B cell (primary cell): ENCODE measurements at regions not wholly inside any gene's neighbourhood (a gene's known extent, or its start where the extent isn't known, plus 50 kb on each side); places are given as distances from the start of the nearest gene placed in this dataset.

ENCODE experiments used
- ATAC-seq: fragments of 200-7000 bp; cut with Tn5 transposase; one replicate; pipeline ENCODE4 v1.10.0; 2021; ENCODE audit warnings: low read depth, mild to moderate bottlenecking, moderate number of reproducible peaks, moderate library complexity
- CTCF ChIA-PET: fragments of 350-600 bp; sonication (Branson Sonifier 250); formaldehyde crosslinking; loops from one replicate; lab custom pipeline; 2021; ENCODE audit warnings: antibody characterized with exemption, inconsistent platforms; lab: Charles Lee
- POLR2A ChIA-PET: fragments of 350-600 bp; sonication (Branson Sonifier 250); formaldehyde crosslinking; loops from one replicate; lab custom pipeline; 2021; ENCODE audit warnings: antibody characterized with exemption; lab: Charles Lee
- DNase-seq: peaks from one replicate; pipeline ENCODE4 v3.0.0; 2013
- H2AFZ ChIP-seq: 2 replicates; pipeline ENCODE4 v1.6.1; 2012; ENCODE audit warnings: mild to moderate bottlenecking, low read depth, low read length; ENCODE audit not compliant: insufficient read depth, poor library complexity, severe bottlenecking
- H3K27ac ChIP-seq, 2 donors: 1 replicate in 1 of 2; 2 replicates in 1 of 2; pipeline ENCODE4 v1.5.1; 2012 to 2013; ENCODE audit warnings: low read length in 2 of 2, mild to moderate bottlenecking in 2 of 2, moderate library complexity in 1 of 2
- H3K27me3 ChIP-seq, 4 experiments: fragments of 200-600 bp in 1 of 4; sonication (generic) in 1 of 4; replicated peaks in 1 of 4; 1 replicate in 2 of 4; 2 replicates in 2 of 4; pipeline versions ENCODE4 v1.6.1 to v1.7.0; 2013 to 2016; ENCODE audit warnings: low read length in 3 of 4, mild to moderate bottlenecking in 2 of 4, mixed read lengths in 1 of 4, moderate library complexity in 1 of 4; ENCODE audit not compliant: insufficient read depth in 4 of 4, control insufficient read depth in 3 of 4; ENCODE audit errors: control extremely low read depth in 1 of 4
- H3K36me3 ChIP-seq, 2 experiments: replicated peaks in 1 of 2; 1 replicate in 1 of 2; 2 replicates in 1 of 2; pipeline versions ENCODE4 v1.6.1 to v1.7.1; 2013; ENCODE audit warnings: low read length in 1 of 2; ENCODE audit not compliant: insufficient read depth in 2 of 2, control insufficient read depth in 1 of 2; ENCODE audit errors: control extremely low read depth in 1 of 2, extremely low read depth in 1 of 2
- H3K4me1 ChIP-seq, 2 donors: fragments of 200-600 bp in 1 of 2; sonication (generic) in 1 of 2; 1 replicate in 1 of 2; 2 replicates in 1 of 2; pipeline versions ENCODE4 v1.5.1 to v1.6.1; 2013 to 2017; ENCODE audit warnings: low read length in 2 of 2; ENCODE audit not compliant: control insufficient read depth in 2 of 2, insufficient read depth in 2 of 2
- H3K4me2 ChIP-seq: replicated peaks from 2 replicates; pipeline ENCODE3; 2012; ENCODE audit warnings: mild to moderate bottlenecking, low read depth, low read length; ENCODE audit not compliant: poor library complexity, severe bottlenecking
- H3K4me3 ChIP-seq, 5 experiments: fragments of 200-600 bp in 1 of 5; sonication (generic) in 1 of 5; 1 replicate in 3 of 5; 2 replicates in 2 of 5; pipeline versions ENCODE4 v1.5.1 to v1.7.0; 2011 to 2016; ENCODE audit warnings: low read length in 4 of 5, mild to moderate bottlenecking in 4 of 5, low read depth in 2 of 5, control low read depth in 1 of 5, moderate library complexity in 1 of 5; ENCODE audit not compliant: insufficient read depth in 1 of 5; ENCODE audit errors: control extremely low read depth in 1 of 5, extremely low read depth in 1 of 5
- H3K79me2 ChIP-seq: fragments of 200-600 bp; sonication (generic); one replicate; pipeline ENCODE4 v1.6.0; 2016; ENCODE audit warnings: low read length; ENCODE audit not compliant: control insufficient read depth, insufficient read depth
- H3K9ac ChIP-seq: fragments of 200-600 bp; sonication (generic); 2 replicates; pipeline ENCODE4 v1.6.1; 2017; ENCODE audit warnings: mild to moderate bottlenecking, low read length, moderate library complexity
- H3K9me3 ChIP-seq, 3 donors: one replicate each; pipeline versions ENCODE4 v1.6.1 to v1.7.1; 2013; ENCODE audit warnings: low read length in 2 of 3; ENCODE audit not compliant: control insufficient read depth in 2 of 3, insufficient read depth in 1 of 3; ENCODE audit errors: control extremely low read depth in 1 of 3
- H4K20me1 ChIP-seq: 2 replicates; pipeline ENCODE4 v1.6.0; 2012; ENCODE audit warnings: mild to moderate bottlenecking, low read length; ENCODE audit not compliant: insufficient read depth, control insufficient read depth, poor library complexity, severe bottlenecking
- H3K27ac Mint-ChIP-seq: one replicate; pipeline ENCODE4 v1.8.0; 2021; ENCODE audit warnings: mixed read lengths
- H3K27me3 Mint-ChIP-seq: one replicate; pipeline ENCODE4 v1.8.0; 2021; ENCODE audit warnings: mixed read lengths
- H3K4me1 Mint-ChIP-seq: one replicate; pipeline ENCODE4 v1.8.0; 2021; ENCODE audit warnings: mixed read lengths
- H3K4me3 Mint-ChIP-seq: one replicate; pipeline ENCODE4 v1.8.0; 2021; ENCODE audit warnings: mixed read lengths
- H3K9me3 Mint-ChIP-seq: one replicate; pipeline ENCODE4 v1.8.0; 2022; ENCODE audit warnings: mixed read lengths; ENCODE audit not compliant: insufficient read depth
- CTCF ChIP-seq: fragments of 200-600 bp; IDR thresholded peaks from one replicate; pipeline ENCODE4 v1.8.0; 2022; ENCODE audit warnings: antibody characterized with exemption, mild to moderate bottlenecking
- EZH2 ChIP-seq: IDR thresholded peaks from 2 replicates; pipeline ENCODE4 v1.6.1; 2012; ENCODE audit warnings: borderline replicate concordance, low read depth, mild to moderate bottlenecking, moderate library complexity, low read length; ENCODE audit not compliant: insufficient read depth, poor library complexity, severe bottlenecking
- WGBS: methylation state at CpG from one replicate; pipeline ENCODE4 v1.1.5; 2013; ENCODE audit warnings: missing lambda C conversion rate; ENCODE audit not compliant: insufficient coverage; 5-methylcytosine and 5-hydroxymethylcytosine counted together
- intact Hi-C: fragments of 100-400 bp; cut with micrococcal nuclease; formaldehyde crosslinking; loops from one replicate; pipeline ENCODE4 v1.10.0; 2022

- H3K27ac Mint-ChIP-seq = no peak overlapping the region
- no peaks in the 10 kb centered on the region for H3K27me3 ChIP-seq
- no peaks in the 10 kb centered on the region for H3K9me3 Mint-ChIP-seq
- TF ChIP-seq CTCF = no peak
- H3K4me3 Mint-ChIP-seq = no peak overlapping the region
- no peaks in the 10 kb centered on the region for H4K20me1 ChIP-seq
- no peak overlapping the region for H3K27ac ChIP-seq
- H3K4me3 ChIP-seq = no peak overlapping the region
- H2AFZ ChIP-seq = no peak overlapping the region
- H3K79me2 ChIP-seq = no peaks in the 10 kb centered on the region
- WGBS = no CpG with 5 or more reads among the region's 2 CpGs
- ChIA-PET CTCF (interaction anchor here (0.8 to 4.6 kb wide), 5 partner anchors 526 to 1127 kb away, joined by 3 to 28 read pairs (median 6); no protein-coding TSS in a partner anchor), POLR2A (no interaction called here)
- H3K4me1 ChIP-seq = no peaks in the 10 kb centered on the region
- H3K36me3 ChIP-seq = no peaks in the 10 kb centered on the region
- intact Hi-C loops = no loop called here
- no peak overlapping the region for H3K9ac ChIP-seq
- H3K9me3 ChIP-seq = no peaks in the 10 kb centered on the region
- no peak overlapping the region for H3K4me2 ChIP-seq
- H3K4me1 Mint-ChIP-seq = no peaks in the 10 kb centered on the region
- DNase-seq (no peak), ATAC-seq (no peak)
- no peaks in the 10 kb centered on the region for H3K27me3 Mint-ChIP-seq
Measured at GRCh38 chr6:112781241-112781640, 434.1 kb downstream of the RFPL4B start.

GRCh38 chr6:112785408-112785807 lies 438.3 kb downstream of the RFPL4B start:
- H3K4me3 ChIP-seq = no peak overlapping the region
- ATAC-seq (no peak), DNase-seq (no peak)
- no peak for TF ChIP-seq CTCF
- TF ChIP-seq EZH2 = no peak
- no peaks in the 10 kb centered on the region for H3K4me1 Mint-ChIP-seq
- H3K9ac ChIP-seq = no peak overlapping the region
- H3K27me3 Mint-ChIP-seq = no peaks in the 10 kb centered on the region
- no peaks in the 10 kb centered on the region for H3K27me3 ChIP-seq
- no peak overlapping the region for H3K27ac Mint-ChIP-seq
- H3K4me3 Mint-ChIP-seq = no peak overlapping the region
- ChIA-PET CTCF (no interaction called here), POLR2A (interaction anchor here (0.6 kb wide), 1 partner anchor 980 kb away, joined by 3 read pairs; no protein-coding TSS in a partner anchor)
- H4K20me1 ChIP-seq = no peaks in the 10 kb centered on the region
- WGBS = no CpG with 5 or more reads among the region's 2 CpGs
- H2AFZ ChIP-seq = no peak overlapping the region
- H3K79me2 ChIP-seq = no peaks in the 10 kb centered on the region
- H3K9me3 ChIP-seq = no peaks in the 10 kb centered on the region
- no peaks in the 10 kb centered on the region for H3K9me3 Mint-ChIP-seq
- H3K36me3 ChIP-seq = no peaks in the 10 kb centered on the region
- H3K4me1 ChIP-seq = no peaks in the 10 kb centered on the region
- intact Hi-C loops = no loop called here
- no peak overlapping the region for H3K27ac ChIP-seq
- no peak overlapping the region for H3K4me2 ChIP-seq
